Panc1 (cell line): ENCODE measurements at regions not wholly inside any gene's neighbourhood (a gene's known extent, or its start where the extent isn't known, plus 50 kb on each side); places are given as distances from the start of the nearest gene placed in this dataset.
"Not testable (repeated sequence)": the region's sequence is repeated elsewhere in the genome, so short reads cannot be mapped to it uniquely, and the experiment has no call there.

Experiments used
- ATAC-seq: fragments of 200-7000 bp; cut with Tn5 transposase; 2 replicates; pipeline ENCODE4 v1.9.1; 2020; ENCODE audit warnings: mild to moderate bottlenecking, moderate library complexity
- BruUV-seq: library from RNA; stranded (reverse); fragments of 400-500 nt; replicated peaks from 2 replicates; lab custom pipeline; 2021; lab: Mats Ljungman, UMichigan
- CTCF ChIA-PET: fragments of 300-600 bp; sonication (Branson Sonifier 250); formaldehyde crosslinking; loops from one replicate; lab custom pipeline; 2022; ENCODE audit warnings: antibody characterized with exemption; lab: Charles Lee
- POLR2A ChIA-PET: fragments of 300-600 bp; sonication (Branson Sonifier 250); formaldehyde crosslinking; loops from one replicate; lab custom pipeline; 2022; ENCODE audit warnings: antibody characterized with exemption; lab: Charles Lee
- DNase-seq: peaks from one replicate; pipeline ENCODE4 v3.0.0-alpha.2; 2010; ENCODE audit warnings: low read depth, low spot score
- H3K27ac ChIP-seq: 2 replicates; pipeline ENCODE4 v1.5.1; 2011; ENCODE audit warnings: mild to moderate bottlenecking, low read length, inconsistent platforms
- H3K27me3 ChIP-seq: fragments of 200-500 bp; sonication (Bioruptor generic); 2 replicates; pipeline ENCODE4 v1.6.0; 2014; ENCODE audit warnings: low read length, inconsistent platforms; ENCODE audit not compliant: control insufficient read depth, insufficient read depth
- H3K36me3 ChIP-seq: fragments of 200-500 bp; sonication (Bioruptor generic); 2 replicates; pipeline ENCODE4 v1.5.1; 2014; ENCODE audit warnings: inconsistent platforms, mild to moderate bottlenecking, low read length, moderate library complexity; ENCODE audit not compliant: control insufficient read depth, insufficient read depth
- H3K4me1 ChIP-seq: 2 replicates; pipeline ENCODE4 v1.5.1; 2011; ENCODE audit warnings: inconsistent platforms, mild to moderate bottlenecking, low read length, moderate library complexity; ENCODE audit not compliant: control insufficient read depth, insufficient read depth
- H3K4me3 ChIP-seq, 2 experiments: 2 replicates each; pipeline ENCODE4 v1.5.1; 2011 to 2012; ENCODE audit warnings: low read depth in 2 of 2, low read length in 2 of 2, mild to moderate bottlenecking in 2 of 2, inconsistent platforms in 1 of 2, moderate library complexity in 1 of 2
- H3K9me3 ChIP-seq: fragments of 200-500 bp; sonication (Bioruptor generic); 2 replicates; pipeline ENCODE4 v1.5.1; 2014; ENCODE audit warnings: low read depth, mild to moderate bottlenecking, inconsistent platforms, low read length, moderate library complexity; ENCODE audit not compliant: control insufficient read depth, insufficient read depth
- POLR2AphosphoS5 ChIP-seq: IDR thresholded peaks from 2 replicates; pipeline ENCODE4 v1.6.1; 2012; ENCODE audit warnings: mild to moderate bottlenecking, low read depth, low read length, moderate library complexity
- SIN3A ChIP-seq: IDR thresholded peaks from 2 replicates; pipeline ENCODE4 v1.6.1; 2012; ENCODE audit warnings: low read depth, mild to moderate bottlenecking, low read length, moderate library complexity, borderline replicate concordance; ENCODE audit not compliant: insufficient read depth
- TCF7L2 ChIP-seq: IDR thresholded peaks from 2 replicates; pipeline ENCODE4 v1.6.1; 2011; ENCODE audit warnings: mild to moderate bottlenecking, low read depth, low read length, inconsistent platforms
- in situ Hi-C: cut with HindIII; loops from 2 replicates; pipeline ENCODE4 v1.10.0; 2016; ENCODE audit warnings: low sequenced_read_pairs, low pct_unique_long_range_greater_than_20kb
- intact Hi-C: fragments of 100-400 bp; cut with micrococcal nuclease; formaldehyde crosslinking; loops from one replicate; pipeline ENCODE4 v1.10.0; 2022; ENCODE audit not compliant: unreplicated experiment
- TF ChIP-seq, protein P1 (sequence below): fragments of 450-650 bp; IDR thresholded peaks from 2 replicates; pipeline ENCODE4 v1.5.1; 2017; ENCODE audit warnings: mild to moderate bottlenecking
- TF ChIP-seq, protein P2 (sequence below), 2 experiments: IDR thresholded peaks; 2 replicates each; pipeline ENCODE4 v1.6.1; 2011 to 2012; ENCODE audit warnings: low read depth in 2 of 2, control low read depth in 1 of 2, low read length in 1 of 2, mild to moderate bottlenecking in 1 of 2, moderate library complexity in 1 of 2; ENCODE audit not compliant: insufficient read depth in 1 of 2

DNA sequence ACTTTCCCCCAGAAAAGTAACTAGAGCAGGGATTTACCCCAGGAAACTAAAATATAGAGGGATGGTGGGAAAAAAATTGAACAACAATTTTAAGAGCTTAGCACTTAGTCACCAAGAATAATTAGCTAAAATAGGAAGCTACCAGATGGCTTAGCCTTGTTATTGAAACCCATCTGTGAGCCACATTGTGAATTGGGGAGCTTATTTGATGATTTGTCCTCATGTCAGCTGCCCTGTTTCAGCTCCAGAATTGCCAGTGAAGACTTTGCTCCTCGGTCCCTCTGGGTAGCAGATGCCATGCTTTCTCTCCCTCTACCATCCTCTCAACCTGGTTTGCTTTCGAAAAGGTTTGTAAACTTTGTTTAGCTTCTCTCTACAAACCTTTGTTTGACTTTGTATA, 67.7 kb upstream of the PTHLH start:
- Histone ChIP-seq H3K9me3 (no peaks in the 10 kb centered on the region), H3K27me3 (no peaks in the 10 kb centered on the region), H3K27ac (no peak overlapping the region), H3K36me3 (no peaks in the 10 kb centered on the region), H3K4me1 (no peaks in the 10 kb centered on the region), H3K4me3 (no peak overlapping the region)
- CTCF ChIA-PET = no interaction called here
- no peak for DNase-seq
- BruUV-seq = no TSS peak
- intact Hi-C loops = no loop called here
- POLR2A ChIA-PET = no interaction called here
- in situ Hi-C loops = no loop called here
- no peak for TF ChIP-seq POLR2AphosphoS5
- no peak for TF ChIP-seq SIN3A
- TF ChIP-seq TCF7L2 = no peak
- TF ChIP-seq, protein P1, sequence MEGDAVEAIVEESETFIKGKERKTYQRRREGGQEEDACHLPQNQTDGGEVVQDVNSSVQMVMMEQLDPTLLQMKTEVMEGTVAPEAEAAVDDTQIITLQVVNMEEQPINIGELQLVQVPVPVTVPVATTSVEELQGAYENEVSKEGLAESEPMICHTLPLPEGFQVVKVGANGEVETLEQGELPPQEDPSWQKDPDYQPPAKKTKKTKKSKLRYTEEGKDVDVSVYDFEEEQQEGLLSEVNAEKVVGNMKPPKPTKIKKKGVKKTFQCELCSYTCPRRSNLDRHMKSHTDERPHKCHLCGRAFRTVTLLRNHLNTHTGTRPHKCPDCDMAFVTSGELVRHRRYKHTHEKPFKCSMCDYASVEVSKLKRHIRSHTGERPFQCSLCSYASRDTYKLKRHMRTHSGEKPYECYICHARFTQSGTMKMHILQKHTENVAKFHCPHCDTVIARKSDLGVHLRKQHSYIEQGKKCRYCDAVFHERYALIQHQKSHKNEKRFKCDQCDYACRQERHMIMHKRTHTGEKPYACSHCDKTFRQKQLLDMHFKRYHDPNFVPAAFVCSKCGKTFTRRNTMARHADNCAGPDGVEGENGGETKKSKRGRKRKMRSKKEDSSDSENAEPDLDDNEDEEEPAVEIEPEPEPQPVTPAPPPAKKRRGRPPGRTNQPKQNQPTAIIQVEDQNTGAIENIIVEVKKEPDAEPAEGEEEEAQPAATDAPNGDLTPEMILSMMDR = no peak
- TF ChIP-seq, protein P2, sequence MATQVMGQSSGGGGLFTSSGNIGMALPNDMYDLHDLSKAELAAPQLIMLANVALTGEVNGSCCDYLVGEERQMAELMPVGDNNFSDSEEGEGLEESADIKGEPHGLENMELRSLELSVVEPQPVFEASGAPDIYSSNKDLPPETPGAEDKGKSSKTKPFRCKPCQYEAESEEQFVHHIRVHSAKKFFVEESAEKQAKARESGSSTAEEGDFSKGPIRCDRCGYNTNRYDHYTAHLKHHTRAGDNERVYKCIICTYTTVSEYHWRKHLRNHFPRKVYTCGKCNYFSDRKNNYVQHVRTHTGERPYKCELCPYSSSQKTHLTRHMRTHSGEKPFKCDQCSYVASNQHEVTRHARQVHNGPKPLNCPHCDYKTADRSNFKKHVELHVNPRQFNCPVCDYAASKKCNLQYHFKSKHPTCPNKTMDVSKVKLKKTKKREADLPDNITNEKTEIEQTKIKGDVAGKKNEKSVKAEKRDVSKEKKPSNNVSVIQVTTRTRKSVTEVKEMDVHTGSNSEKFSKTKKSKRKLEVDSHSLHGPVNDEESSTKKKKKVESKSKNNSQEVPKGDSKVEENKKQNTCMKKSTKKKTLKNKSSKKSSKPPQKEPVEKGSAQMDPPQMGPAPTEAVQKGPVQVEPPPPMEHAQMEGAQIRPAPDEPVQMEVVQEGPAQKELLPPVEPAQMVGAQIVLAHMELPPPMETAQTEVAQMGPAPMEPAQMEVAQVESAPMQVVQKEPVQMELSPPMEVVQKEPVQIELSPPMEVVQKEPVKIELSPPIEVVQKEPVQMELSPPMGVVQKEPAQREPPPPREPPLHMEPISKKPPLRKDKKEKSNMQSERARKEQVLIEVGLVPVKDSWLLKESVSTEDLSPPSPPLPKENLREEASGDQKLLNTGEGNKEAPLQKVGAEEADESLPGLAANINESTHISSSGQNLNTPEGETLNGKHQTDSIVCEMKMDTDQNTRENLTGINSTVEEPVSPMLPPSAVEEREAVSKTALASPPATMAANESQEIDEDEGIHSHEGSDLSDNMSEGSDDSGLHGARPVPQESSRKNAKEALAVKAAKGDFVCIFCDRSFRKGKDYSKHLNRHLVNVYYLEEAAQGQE (IDR thresholded peaks at IDR 0.05; ENCODE audit: insufficient read depth in 1 of 2, low read depth in 2 of 2, low read length in 1 of 2) = no peak
- ATAC-seq = no peak

DNA sequence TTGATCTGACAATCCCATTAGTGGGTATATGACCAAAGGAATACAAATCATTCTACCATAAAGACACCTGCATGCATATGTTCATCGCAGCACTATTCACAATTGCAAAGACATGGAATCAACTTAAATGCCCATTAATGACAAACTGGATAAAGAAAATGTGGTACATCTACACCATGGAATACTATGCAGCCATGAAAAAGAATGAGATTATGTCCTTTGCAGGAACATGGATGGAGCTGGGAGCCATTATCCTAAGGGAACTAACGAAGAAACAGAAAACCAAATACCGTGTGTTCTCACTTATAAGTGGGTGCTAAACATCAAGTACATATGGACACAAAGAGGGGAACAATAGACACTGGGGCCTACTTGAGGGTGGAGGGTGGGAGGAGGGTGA, 74.1 kb upstream of the PTHLH start:
- DNase-seq, POLR2A ChIA-PET, BruUV-seq, H3K9me3 ChIP-seq, H3K27me3 ChIP-seq, ATAC-seq, in situ Hi-C loops, intact Hi-C loops, H3K4me1 ChIP-seq, CTCF ChIA-PET, H3K4me3 ChIP-seq, H3K27ac ChIP-seq, H3K36me3 ChIP-seq: not testable (repeated sequence)

DNA sequence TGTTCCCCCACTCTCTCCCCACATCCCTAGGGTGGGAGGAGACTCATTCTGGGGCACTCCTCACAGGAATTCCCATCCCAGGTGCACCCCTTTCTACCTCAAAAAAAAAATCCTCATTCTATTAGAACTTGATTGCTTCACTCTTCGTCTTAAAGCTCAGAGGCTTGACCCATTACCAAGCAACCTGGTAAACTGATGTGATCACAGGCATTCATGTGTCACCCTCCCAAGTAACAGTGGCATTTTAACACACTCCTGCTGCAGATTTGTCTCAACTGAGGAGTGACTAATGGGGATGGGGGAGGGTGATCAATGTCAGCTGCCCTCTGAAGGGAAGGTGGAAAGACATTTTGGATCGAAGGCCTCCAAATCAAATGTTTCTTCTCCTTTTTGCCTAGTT, 78.1 kb upstream of the PTHLH start:
- Histone ChIP-seq H3K27ac (no peak overlapping the region), H3K36me3 (no peaks in the 10 kb centered on the region), H3K9me3 (no peaks in the 10 kb centered on the region), H3K27me3 (no peaks in the 10 kb centered on the region), H3K4me3 (no peak overlapping the region), H3K4me1 (no peaks in the 10 kb centered on the region)
- ATAC-seq (no peak), DNase-seq (no peak)
- TF ChIP-seq SIN3A = no peak
- no peak for TF ChIP-seq TCF7L2
- TF ChIP-seq, protein P2 (IDR thresholded peaks at IDR 0.05; ENCODE audit: insufficient read depth in 1 of 2, low read depth in 2 of 2, low read length in 1 of 2) = no peak
- no peak for TF ChIP-seq POLR2AphosphoS5
- TF ChIP-seq, protein P1 = no peak
- in situ Hi-C loops = no loop called here
- CTCF ChIA-PET = no interaction called here
- POLR2A ChIA-PET = no interaction called here
- intact Hi-C loops = no loop called here
- BruUV-seq = no TSS peak
